ENCODE measurements at regions not wholly inside any gene's neighbourhood (a gene's known extent, or its start where the extent isn't known, plus 50 kb on each side); places are given as distances from the start of the nearest gene placed in this dataset.

DNA sequence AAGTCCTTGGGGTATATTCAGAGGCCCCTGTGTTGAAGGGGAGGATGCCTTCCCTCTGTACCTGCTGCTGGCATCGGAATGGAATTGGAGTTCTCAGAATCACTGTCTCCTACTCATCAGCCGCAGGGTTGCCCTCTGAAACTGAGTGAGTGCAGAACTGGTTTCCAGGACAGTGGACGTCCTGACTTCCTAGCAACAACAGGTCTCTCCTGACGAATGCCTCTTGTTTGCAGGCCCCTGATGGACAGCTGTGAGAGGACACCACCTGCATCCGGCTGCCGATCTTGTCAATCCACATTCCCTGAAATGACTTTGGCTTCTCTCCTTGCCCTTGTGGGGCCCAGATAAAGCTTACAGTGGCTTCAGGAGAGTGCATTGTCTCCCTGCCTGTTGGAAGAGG lies 274.5 kb downstream of the NSG2 start:
- DNase-seq (ENCODE audit: low read depth in 2 of 2): no peak
- no peak overlapping the region for H3K4me3 ChIP-seq (replicated peaks in 1 of 2; ENCODE audit: low read depth in 2 of 2, low read length in 2 of 2)
- TF ChIP-seq, protein P1, sequence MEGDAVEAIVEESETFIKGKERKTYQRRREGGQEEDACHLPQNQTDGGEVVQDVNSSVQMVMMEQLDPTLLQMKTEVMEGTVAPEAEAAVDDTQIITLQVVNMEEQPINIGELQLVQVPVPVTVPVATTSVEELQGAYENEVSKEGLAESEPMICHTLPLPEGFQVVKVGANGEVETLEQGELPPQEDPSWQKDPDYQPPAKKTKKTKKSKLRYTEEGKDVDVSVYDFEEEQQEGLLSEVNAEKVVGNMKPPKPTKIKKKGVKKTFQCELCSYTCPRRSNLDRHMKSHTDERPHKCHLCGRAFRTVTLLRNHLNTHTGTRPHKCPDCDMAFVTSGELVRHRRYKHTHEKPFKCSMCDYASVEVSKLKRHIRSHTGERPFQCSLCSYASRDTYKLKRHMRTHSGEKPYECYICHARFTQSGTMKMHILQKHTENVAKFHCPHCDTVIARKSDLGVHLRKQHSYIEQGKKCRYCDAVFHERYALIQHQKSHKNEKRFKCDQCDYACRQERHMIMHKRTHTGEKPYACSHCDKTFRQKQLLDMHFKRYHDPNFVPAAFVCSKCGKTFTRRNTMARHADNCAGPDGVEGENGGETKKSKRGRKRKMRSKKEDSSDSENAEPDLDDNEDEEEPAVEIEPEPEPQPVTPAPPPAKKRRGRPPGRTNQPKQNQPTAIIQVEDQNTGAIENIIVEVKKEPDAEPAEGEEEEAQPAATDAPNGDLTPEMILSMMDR (IDR thresholded peaks at IDR 0.05; ENCODE audit: low read depth, low read length): no peak

DNA sequence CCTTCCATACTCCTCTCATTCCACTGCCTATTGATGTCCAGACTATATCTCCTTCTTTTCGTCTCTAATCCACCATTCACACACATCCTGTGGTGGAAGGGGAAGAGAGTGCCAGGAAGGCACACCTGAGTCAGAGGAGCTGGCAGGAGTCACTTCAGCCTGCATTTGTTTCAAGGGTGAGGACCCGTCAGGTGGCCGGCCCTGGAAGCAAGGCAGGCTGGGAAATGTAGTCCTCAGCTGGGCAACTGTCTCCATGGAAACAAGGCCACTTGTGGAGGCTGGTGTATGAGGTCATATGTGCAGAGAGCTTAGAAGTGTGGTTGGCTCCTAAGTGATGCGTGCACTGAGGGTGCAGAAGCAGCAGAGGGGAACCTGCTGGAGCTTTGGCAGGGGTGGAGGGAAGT lies 278.4 kb downstream of the NSG2 start:
- TF ChIP-seq, protein P1 (IDR thresholded peaks at IDR 0.05; ENCODE audit: low read depth, low read length): no peak
- peak; percentile 37 to 41 for DNase-seq (ENCODE audit: low read depth in 2 of 2)
- H3K4me3 ChIP-seq (replicated peaks in 1 of 2; ENCODE audit: low read depth in 2 of 2, low read length in 2 of 2): no peak overlapping the region

DNA sequence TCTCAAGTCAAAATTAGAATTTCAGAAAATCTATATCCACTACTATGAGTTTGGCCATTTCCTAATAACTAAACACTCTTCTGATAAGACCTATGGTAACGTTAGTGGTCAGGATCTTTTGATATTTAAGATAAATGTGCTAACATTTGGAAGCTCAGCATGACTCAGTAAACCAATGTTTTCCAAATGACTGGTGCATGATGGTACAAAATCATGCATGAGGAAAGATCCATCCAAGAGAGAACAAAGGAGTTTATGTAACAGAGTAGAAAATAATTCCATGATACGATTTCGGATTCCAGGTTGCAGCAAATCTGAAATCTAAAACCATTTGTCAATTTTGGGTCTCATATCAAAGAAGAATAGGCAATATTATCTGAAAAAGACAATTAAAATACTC lies 279.2 kb downstream of the NSG2 start:
- DNase-seq (ENCODE audit: low read depth in 2 of 2): peak in 1 of 2 donors; percentile 6
- H3K4me3 ChIP-seq (replicated peaks in 1 of 2; ENCODE audit: low read depth in 2 of 2, low read length in 2 of 2): no peak overlapping the region
- TF ChIP-seq, protein P1 (IDR thresholded peaks at IDR 0.05; ENCODE audit: low read depth, low read length): no peak

DNA sequence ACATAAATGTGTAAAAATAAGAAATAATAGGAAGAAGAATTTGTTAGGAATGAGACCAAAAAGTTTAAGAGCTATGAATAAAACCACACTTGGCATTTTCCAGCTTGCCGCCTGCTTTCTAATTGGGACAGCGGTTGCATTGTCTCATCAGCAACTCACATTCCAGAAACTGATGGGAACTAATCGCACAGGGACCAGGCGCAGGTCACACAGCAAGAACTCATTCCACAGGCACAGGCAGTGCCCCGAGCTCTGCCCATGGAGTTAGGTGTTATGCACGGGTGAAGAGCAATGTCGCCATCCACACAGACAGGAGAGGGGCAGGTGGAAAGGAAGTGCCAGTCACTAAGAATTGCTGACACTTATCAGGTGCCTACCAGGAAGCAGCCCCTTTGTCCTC lies 279.9 kb downstream of the NSG2 start:
- TF ChIP-seq, protein P1 (IDR thresholded peaks at IDR 0.05; ENCODE audit: low read depth, low read length): no peak
- no peak overlapping the region for H3K4me3 ChIP-seq (replicated peaks in 1 of 2; ENCODE audit: low read depth in 2 of 2, low read length in 2 of 2)

DNA sequence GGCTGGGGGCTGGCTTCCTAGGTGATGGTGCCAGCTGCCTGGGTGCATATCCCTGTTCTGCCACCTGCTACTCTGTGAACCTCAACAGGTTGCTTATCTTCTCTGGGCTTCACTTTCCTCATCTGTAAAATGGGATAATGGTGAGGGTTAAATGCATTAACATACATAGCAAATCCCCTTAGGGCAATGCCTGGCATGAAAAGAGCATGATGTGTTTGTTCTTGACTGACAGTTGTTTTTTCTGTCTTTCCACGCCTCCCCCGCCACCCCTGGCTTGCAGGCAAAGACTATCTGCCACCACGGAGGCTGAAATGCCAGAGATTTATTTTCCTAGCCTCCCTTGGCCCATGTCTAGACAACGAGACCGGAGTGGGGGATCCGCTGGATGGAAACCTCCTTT lies 280.5 kb downstream of the NSG2 start:
- no peak for DNase-seq (ENCODE audit: low read depth in 2 of 2)
- TF ChIP-seq, protein P1 (IDR thresholded peaks at IDR 0.05; ENCODE audit: low read depth, low read length): no peak
- H3K4me3 ChIP-seq (replicated peaks in 1 of 2; ENCODE audit: low read depth in 2 of 2, low read length in 2 of 2): no peak overlapping the region

More for the DNA sequence above, 279.9 kb downstream of the NSG2 start:
- DNase-seq (ENCODE audit: low read depth in 2 of 2): no peak

DNA sequence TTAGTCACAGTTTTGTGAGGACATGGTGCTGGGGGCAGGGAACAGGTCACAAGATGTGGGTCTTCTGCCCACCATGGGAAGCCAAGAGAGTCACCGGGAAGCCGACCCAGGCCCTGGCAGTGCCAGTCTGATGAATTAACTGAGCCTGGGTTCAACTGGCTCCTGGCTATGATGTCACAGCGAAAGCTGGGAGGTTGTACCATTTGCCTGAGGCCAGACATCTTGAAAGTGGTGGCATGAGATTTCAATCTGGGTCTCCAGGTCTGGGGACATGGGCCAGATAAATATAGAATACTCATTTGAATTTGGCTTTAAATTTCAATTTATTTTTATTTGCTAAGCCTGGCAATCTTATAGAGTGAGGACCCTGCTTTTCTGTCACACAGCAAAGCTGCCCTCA lies 280.9 kb downstream of the NSG2 start:
- no peak overlapping the region for H3K4me3 ChIP-seq (replicated peaks in 1 of 2; ENCODE audit: low read depth in 2 of 2, low read length in 2 of 2)
- TF ChIP-seq, protein P1 (IDR thresholded peaks at IDR 0.05; ENCODE audit: low read depth, low read length): no peak
- DNase-seq (ENCODE audit: low read depth in 2 of 2): no peak

DNA sequence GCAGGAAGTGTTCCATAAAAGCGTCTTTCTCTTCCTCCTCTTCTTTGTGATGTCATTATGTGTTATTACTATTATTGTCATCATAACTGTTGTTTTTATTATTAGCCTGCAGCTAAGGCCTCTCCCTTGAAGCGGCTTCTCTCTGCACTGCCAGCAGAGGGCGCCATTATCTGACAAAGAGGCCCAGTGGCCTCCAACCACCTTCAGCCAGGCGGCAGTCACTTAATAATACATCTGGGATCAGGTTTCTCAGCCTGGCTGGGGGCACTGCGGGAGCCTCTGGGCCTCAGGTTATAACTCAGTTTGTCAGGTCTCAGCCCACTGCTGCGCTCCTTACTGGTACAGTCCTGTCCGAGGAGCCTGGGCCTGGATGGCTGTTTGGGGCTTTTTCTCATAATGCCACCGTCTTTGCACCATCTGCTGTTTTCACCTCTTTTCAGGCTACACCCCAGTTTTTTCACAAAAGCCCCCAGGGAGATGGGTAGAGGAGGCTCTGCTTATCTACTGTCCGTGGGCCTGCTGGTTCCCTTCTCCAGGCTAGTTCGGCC lies 281.9 kb downstream of the NSG2 start:
- DNase-seq (ENCODE audit: low read depth in 2 of 2): peak; percentile 75 to 86
- TF ChIP-seq, protein P1 (IDR thresholded peaks at IDR 0.05; ENCODE audit: low read depth, low read length): peak; percentile 74

More for the DNA sequence above, 281.9 kb downstream of the NSG2 start:
- H3K4me3 ChIP-seq (replicated peaks in 1 of 2; ENCODE audit: low read depth in 2 of 2, low read length in 2 of 2): no peak overlapping the region

All from cardiac fibroblast (primary cell).